NCI-H748 (cell line): ENCODE measurements at regions not wholly inside any gene's neighbourhood (a gene's known extent, or its start where the extent isn't known, plus 50 kb on each side); places are given as distances from the start of the nearest gene placed in this dataset.

Experiments
- DNase-seq: peaks from one replicate; lab custom pipeline; 2025; ENCODE audit not compliant: unreplicated experiment; lab: John Stamatoyannopoulos, UW

DNA sequence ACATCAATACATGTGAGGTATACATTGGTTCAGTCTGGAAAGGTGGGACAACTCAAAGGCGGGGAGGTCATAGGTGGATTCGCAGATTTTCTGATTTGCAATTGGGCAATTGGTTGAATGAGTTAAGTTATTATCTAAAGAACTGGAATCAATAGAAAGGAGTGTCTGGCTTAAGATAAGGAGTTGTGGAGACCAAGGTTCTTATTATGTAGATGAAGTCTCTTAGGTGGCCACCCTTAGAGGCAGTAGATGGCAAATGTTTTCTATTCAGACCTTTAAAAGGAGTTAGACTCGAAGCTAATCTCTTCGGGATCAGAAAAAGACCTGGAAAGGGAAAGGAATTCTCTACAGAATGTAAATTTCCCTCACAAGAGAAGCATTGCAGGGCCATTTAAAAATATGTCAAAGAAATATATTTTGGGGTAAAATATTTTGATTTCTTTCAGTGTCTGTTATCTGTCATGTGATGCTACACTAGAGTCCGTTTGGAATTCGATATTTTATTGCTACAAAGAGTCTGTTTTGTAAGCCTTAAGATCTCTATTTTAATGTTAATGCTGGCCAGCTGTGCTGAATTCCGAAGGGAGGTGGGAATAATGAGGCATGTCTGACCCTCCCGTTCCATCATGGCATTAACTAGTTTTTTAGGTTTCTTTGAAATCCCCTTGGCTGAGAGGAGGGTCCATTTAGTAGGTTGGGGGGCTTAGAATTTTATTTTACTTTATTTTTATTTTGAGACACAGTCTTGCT lies 265.1 kb downstream of the PTPRU start:
- DNase-seq: no peak

GRCh38 chr1:29500651-29501050 lies 264.3 kb downstream of the PTPRU start:
- no peak for DNase-seq

DNA sequence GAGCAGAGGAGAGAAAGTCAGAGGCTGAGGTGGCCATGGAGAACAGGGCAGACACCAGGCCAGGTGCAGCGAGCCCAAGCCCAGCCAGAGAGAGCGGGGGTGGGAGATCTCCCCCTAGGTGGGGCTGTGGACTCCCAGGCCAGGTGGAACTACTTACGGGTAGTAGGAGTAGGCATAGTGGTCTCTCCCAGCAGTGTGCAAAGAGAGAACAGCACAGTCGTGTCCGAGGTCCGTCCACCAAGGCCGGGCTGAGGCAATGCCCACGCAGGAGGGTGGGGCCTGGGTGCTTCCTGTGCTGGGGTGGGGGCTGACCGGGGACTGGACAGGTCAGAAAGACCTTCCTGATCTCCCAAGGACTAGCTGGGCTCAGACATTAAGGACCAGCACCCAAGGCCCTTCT lies 263.7 kb downstream of the PTPRU start:
- DNase-seq: no peak

GRCh38 chr1:29499104-29499650 lies 262.9 kb downstream of the PTPRU start:
- DNase-seq: no peak

- DNase-seq: no peak
Observed at GRCh38 chr1:29498126-29499103, 262.1 kb downstream of the PTPRU start.

DNA sequence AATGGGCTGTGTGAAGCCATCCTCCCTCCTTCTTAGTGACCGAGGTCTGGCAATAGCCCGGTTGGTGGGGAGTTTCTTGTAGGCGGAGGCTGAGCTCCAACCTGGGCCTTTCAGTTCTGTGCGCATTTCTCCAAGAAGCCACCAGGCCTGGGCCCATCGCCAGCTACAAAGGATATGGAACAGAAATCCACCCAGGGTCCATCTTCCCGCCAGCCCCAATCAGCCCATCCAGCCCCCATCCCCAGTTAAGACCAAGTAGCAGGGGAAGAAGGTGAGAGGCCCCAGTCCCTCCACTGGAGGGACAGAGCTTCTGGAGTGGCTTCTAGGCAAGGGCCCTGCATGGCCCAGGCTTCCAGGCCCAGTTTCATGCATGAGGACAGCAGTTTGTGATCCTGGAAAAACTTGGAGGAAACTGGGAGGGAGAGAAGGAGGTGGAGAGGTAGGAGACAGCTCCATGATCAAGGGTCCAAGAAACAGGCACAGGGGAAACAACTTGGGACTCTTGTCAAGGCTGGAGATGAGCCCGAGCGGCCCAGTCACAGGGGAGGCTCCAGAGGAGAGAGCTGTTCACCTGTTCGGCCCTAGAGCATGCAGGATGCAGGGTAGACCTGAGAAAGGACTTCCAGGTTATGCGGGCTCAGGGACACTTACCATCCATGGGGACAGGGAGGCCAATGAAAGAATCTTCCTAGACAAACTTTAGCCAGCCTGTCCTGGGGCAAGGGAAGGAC lies 261.2 kb downstream of the PTPRU start:
- no peak for DNase-seq

- no peak for DNase-seq
Observed at GRCh38 chr1:29496701-29497100, 260.4 kb downstream of the PTPRU start.

DNA sequence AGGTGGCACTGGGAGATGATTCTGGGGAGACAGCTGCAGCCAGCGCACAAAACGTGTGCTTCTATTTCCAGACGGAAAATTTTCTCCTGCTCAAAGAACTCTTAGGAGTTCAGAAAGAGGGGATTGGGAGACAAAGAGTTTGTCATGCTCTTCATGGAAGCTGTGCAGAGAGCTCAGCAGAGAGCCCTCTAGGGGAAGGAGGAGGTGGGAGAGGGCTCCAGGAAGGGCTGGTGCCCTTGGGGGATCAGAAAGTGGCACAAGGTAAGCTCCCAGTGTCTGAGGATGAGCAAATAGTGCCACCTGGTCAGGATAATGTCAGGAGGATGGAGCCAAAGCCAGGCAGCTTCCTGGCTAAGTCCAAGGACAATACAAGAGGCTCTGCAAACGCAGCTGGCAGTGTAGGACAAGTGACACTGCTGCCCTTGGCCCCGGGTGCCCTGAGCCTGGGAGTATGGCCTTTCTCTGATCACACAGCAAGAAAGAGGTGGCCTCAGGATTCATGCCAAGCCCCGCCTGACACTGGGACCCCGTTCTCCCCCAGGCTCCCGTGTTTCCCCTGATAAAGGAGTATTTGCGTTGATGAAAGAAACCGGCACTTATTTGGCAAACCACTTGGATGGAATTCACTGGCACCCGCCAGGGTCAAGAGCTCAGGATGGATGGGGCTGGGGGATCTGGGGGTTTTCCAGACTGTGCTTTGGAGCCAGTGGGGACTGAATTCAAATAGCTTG lies 254.0 kb downstream of the PTPRU start:
- peak; percentile 12 for DNase-seq

GRCh38 chr1:29489471-29489870 lies 253.1 kb downstream of the PTPRU start:
- DNase-seq: no peak

DNA sequence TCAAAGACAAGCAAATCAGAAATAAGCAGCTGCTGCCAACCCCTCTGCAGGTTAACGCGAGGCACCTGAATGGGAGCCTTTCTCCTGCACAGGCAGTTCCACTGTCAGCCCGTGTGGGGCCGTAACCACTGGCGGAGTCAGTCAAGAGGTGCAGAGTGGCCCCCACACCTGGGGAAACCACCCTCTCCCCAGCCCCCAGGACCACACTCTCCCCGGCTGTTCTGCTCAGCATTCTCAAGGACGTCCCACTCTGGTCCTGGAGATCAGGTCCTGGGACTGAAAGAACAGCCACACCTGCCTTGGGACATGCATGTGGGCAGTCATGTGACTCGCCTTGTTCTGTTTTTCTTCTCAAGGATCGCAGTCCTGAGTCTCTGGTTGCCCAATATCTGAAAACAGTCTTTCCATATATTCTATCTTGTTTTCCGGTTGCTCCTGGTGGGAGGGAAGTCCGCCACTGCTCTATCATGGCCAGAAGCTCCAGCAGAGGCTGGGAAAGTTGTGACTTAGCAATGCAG lies 252.5 kb downstream of the PTPRU start:
- no peak for DNase-seq

GRCh38 chr1:29488086-29488793 lies 251.9 kb downstream of the PTPRU start:
- no peak for DNase-seq

DNA sequence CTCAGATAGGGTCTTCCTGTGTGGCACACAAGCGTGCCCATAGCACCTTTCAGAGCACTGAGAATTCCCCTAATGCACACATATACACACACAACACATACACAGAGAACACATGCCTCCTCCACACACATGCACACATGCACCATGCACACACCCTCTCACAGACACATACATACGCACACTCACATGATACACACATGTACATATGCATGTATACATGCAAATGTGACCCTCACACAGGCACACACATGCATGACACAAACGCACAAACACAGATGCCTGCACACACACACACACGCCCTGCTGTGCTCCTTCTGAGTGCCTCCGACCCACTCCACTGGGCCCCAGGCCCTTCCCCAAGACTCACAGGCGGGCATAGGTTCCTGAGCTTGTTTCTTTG lies 251.0 kb downstream of the PTPRU start:
- no peak for DNase-seq

GRCh38 chr1:29485096-29485925 lies 249.0 kb downstream of the PTPRU start:
- no peak for DNase-seq

GRCh38 chr1:29482991-29483390 lies 246.7 kb downstream of the PTPRU start:
- no peak for DNase-seq

DNA sequence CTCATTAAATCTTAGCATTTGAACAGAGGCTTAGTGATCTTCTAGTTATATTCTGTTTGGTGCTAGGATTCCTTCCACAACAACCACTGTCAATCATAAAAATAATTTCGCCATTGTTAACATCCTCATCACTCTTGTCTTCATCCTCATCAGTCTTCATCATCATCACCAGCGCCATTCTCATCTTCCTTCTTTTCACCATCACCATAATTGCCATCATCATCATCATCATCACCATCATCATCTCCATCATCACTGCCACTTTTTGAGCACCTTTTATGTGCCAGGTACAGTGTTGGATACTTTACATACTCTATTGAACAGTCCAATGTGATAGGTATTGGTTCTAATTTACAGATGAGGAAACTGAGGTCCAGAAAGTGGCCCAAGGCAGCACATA lies 245.7 kb downstream of the PTPRU start:
- DNase-seq: no peak

- DNase-seq: no peak
Observed at GRCh38 chr1:29481031-29481430, 244.7 kb downstream of the PTPRU start.

DNA sequence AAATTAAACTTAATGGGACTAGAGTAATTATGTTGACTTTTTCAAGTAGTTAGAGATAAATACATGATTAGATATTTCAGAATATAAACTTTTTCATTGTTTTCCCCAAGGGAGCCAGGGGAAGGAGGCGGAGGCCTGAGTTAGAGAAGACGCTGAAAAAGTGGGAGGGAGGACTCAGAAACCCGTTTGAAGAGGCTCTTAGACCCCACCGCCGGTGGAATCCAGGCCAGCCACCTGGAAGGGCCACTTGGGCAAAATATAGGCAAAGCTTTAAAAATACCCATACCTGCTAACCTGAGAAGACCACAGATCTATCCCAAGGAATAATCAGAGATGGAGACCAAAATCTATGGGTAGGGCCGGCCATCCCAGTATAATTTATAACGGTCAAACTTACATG lies 242.6 kb downstream of the PTPRU start:
- peak; percentile 1 for DNase-seq

- DNase-seq: no peak
Observed at GRCh38 chr1:29478151-29478791, 241.9 kb downstream of the PTPRU start.
